Loucy (cell line): ENCODE measurements at regions not wholly inside any gene's neighbourhood (a gene's known extent, or its start where the extent isn't known, plus 50 kb on each side); places are given as distances from the start of the nearest gene placed in this dataset.

Experiments
- H2AFZ ChIP-seq: fragments of 200-600 bp; sonication (generic); 2 replicates; pipeline ENCODE4 v1.6.0; 2016; ENCODE audit warnings: antibody characterized with exemption, mild to moderate bottlenecking, low read length, moderate library complexity
- H3F3A ChIP-seq: fragments of 200-600 bp; 2 replicates; pipeline ENCODE4 v1.6.0; 2016; ENCODE audit warnings: antibody characterized with exemption, low read depth, mild to moderate bottlenecking
- H3K27me3 ChIP-seq: fragments of 200-600 bp; sonication (generic); 2 replicates; pipeline ENCODE4 v1.6.1; 2014; ENCODE audit warnings: low read length, mild to moderate bottlenecking; ENCODE audit not compliant: insufficient read depth, poor library complexity, severe bottlenecking
- H3K36me3 ChIP-seq: fragments of 200-600 bp; sonication (generic); 2 replicates; pipeline ENCODE4 v1.6.1; 2016; ENCODE audit warnings: low read length; ENCODE audit not compliant: insufficient read depth
- H3K4me1 ChIP-seq: fragments of 200-600 bp; sonication (generic); 2 replicates; pipeline ENCODE4 v1.5.1; 2014; ENCODE audit warnings: low read length, mild to moderate bottlenecking; ENCODE audit not compliant: insufficient read depth, poor library complexity, severe bottlenecking
- H3K4me2 ChIP-seq: fragments of 200-600 bp; sonication (generic); 2 replicates; pipeline ENCODE4 v1.6.0; 2014; ENCODE audit warnings: antibody characterized with exemption, low read length, low read depth, mild to moderate bottlenecking; ENCODE audit not compliant: poor library complexity, severe bottlenecking
- H3K4me3 ChIP-seq: fragments of 200-600 bp; sonication (generic); 2 replicates; pipeline ENCODE4 v1.5.1; 2014; ENCODE audit warnings: low read length, mild to moderate bottlenecking, mixed read lengths; ENCODE audit not compliant: poor library complexity, severe bottlenecking
- H3K79me2 ChIP-seq: fragments of 200-600 bp; sonication (generic); 2 replicates; pipeline ENCODE4 v1.6.1; 2014; ENCODE audit warnings: low read length; ENCODE audit not compliant: insufficient read depth
- H3K9ac ChIP-seq: fragments of 200-600 bp; sonication (generic); 2 replicates; pipeline ENCODE4 v1.6.0; 2014; ENCODE audit warnings: mild to moderate bottlenecking, low read depth, low read length, moderate library complexity; ENCODE audit not compliant: poor library complexity, severe bottlenecking
- H3K9me2 ChIP-seq: fragments of 200-600 bp; sonication (generic); replicated peaks from 2 replicates; pipeline ENCODE4 v1.6.1; 2016; ENCODE audit warnings: low read depth, low read length, mixed read lengths
- H3K9me3 ChIP-seq: fragments of 200-600 bp; sonication (generic); 2 replicates; pipeline ENCODE4 v1.6.1; 2014; ENCODE audit warnings: mild to moderate bottlenecking, antibody characterized with exemption, low read length, low read depth; ENCODE audit not compliant: insufficient read depth
- H4K20me1 ChIP-seq: fragments of 200-600 bp; sonication (generic); 2 replicates; pipeline ENCODE4 v1.6.0; 2014; ENCODE audit warnings: antibody characterized with exemption, low read length, mild to moderate bottlenecking; ENCODE audit not compliant: insufficient read depth, poor library complexity, severe bottlenecking
- EZH2phosphoT487 ChIP-seq: fragments of 200-600 bp; IDR thresholded peaks from 2 replicates; pipeline ENCODE4 v1.6.1; 2018; ENCODE audit warnings: antibody characterized with exemption, mild to moderate bottlenecking, moderate library complexity, borderline replicate concordance
- TF ChIP-seq, protein P1 (sequence below): fragments of 200-600 bp; sonication (generic); conservative IDR thresholded peaks from 2 replicates; pipeline ENCODE4 v1.5.1; 2014; ENCODE audit warnings: mild to moderate bottlenecking, antibody characterized with exemption, low read length

DNA sequence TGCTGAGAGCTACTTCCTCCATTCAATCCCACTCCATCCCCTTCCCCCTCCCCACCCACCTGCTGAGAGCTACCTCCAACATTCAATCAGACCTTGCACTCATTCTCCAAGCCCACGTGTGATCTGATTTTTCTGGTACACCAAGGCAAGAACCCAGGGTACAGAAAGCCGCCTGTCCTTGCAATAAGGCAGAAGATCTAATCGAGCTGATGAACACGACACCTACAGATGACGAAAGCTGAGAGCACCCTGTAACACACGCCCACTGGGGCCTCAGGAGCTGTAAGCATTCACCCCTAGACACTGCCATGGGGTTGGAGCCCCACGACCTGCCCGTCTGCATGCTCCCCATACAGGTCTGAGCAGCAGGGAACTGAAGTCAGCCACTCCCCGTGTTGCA is 58.3 kb downstream of the TRIML1 start:
- H3K4me3 ChIP-seq, result no peak overlapping the region
- H3K9ac ChIP-seq, result no peak overlapping the region
- H3K9me3 ChIP-seq, result no peaks in the 10 kb centered on the region; the same call in 1 of the 2 replicates
- no peaks in the 10 kb centered on the region for H3K4me1 ChIP-seq
- H3F3A ChIP-seq, result no peaks in the 10 kb centered on the region
- H3K4me2 ChIP-seq, result no peak overlapping the region
- H3K79me2 ChIP-seq, result no peaks in the 10 kb centered on the region
- no peaks in the 10 kb centered on the region for H3K36me3 ChIP-seq
- no peak for TF ChIP-seq EZH2phosphoT487
- TF ChIP-seq, protein P1, sequence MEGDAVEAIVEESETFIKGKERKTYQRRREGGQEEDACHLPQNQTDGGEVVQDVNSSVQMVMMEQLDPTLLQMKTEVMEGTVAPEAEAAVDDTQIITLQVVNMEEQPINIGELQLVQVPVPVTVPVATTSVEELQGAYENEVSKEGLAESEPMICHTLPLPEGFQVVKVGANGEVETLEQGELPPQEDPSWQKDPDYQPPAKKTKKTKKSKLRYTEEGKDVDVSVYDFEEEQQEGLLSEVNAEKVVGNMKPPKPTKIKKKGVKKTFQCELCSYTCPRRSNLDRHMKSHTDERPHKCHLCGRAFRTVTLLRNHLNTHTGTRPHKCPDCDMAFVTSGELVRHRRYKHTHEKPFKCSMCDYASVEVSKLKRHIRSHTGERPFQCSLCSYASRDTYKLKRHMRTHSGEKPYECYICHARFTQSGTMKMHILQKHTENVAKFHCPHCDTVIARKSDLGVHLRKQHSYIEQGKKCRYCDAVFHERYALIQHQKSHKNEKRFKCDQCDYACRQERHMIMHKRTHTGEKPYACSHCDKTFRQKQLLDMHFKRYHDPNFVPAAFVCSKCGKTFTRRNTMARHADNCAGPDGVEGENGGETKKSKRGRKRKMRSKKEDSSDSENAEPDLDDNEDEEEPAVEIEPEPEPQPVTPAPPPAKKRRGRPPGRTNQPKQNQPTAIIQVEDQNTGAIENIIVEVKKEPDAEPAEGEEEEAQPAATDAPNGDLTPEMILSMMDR, result no peak
- no peak overlapping the region for H2AFZ ChIP-seq
- H4K20me1 ChIP-seq, result no peaks in the 10 kb centered on the region
- H3K27me3 ChIP-seq, result no peaks in the 10 kb centered on the region
- no peaks in the 10 kb centered on the region for H3K9me2 ChIP-seq

DNA sequence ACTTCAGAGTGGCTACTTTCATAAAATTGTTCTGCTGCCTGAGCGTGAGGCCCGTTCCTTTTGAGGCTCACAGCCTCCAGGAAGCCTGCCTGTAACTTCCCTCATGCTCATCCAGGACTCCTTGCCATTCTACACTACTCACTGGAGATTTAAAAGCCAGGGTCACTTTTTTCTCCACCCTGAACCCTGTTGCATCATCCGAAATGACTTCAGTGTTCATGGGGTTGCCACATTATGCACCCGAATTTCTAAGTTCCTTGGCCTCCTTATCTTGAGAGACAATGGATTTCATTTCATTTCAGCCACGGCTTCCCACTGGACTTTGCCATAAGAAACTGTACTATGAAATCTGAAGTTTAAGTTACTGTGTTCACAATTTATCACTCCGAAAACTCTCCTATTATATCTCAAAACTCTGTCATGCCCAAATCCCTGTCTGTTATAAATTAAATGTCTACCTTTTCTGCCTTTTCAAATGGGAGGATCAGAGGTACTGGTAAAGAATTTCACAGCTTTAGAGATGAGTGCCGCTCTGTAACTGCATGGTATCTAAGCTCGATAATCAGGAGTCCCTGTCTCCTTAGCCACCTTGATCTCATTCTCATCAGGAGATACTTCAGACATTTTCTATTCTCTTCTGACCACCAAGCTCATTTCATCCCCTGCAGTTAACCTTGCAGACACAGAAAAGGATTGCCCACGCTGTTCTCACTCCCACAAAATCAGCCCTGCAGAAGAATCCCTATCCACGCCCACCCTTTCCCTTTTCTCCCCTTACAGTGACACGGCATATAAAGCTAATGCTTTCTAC is 59.9 kb downstream of the TRIML1 start:
- Histone ChIP-seq H3K36me3 (no peaks in the 10 kb centered on the region), H3K4me2 (no peak overlapping the region), H3K9me3 (no peaks in the 10 kb centered on the region; the same call in 1 of the 2 replicates), H3K4me3 (no peak overlapping the region), H2AFZ (no peak overlapping the region), H3K9me2 (no peaks in the 10 kb centered on the region), H4K20me1 (no peaks in the 10 kb centered on the region), H3K9ac (no peak overlapping the region), H3F3A (no peaks in the 10 kb centered on the region), H3K4me1 (no peaks in the 10 kb centered on the region), H3K27me3 (no peaks in the 10 kb centered on the region), H3K79me2 (no peaks in the 10 kb centered on the region)
- no peak for TF ChIP-seq EZH2phosphoT487
- TF ChIP-seq, protein P1, result no peak

DNA sequence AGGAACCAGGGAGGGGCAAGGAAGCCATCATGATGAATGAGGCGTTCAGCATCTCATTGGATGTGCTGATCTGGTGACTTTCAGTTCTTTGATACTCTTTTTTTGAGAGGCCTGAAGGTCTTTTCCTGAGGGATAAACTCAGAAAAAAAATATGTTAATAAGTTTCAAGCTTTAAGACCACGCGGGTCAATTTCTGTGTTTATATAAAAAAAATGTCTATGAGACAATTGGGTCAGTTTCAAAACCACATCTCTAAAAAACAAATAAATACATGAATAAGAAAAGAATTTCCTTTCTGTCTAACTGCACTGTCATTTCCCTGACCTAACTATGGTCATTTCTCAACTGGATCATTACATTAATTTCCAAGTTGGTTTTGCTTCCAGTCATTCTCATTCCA is 62.6 kb downstream of the TRIML1 start:
- no peak overlapping the region for H3K4me3 ChIP-seq
- no peaks in the 10 kb centered on the region for H3K36me3 ChIP-seq
- H3K9ac ChIP-seq, result no peak overlapping the region
- no peaks in the 10 kb centered on the region for H3K27me3 ChIP-seq
- no peaks in the 10 kb centered on the region for H3K4me1 ChIP-seq
- H3F3A ChIP-seq, result no peaks in the 10 kb centered on the region
- no peaks in the 10 kb centered on the region for H3K79me2 ChIP-seq
- H4K20me1 ChIP-seq, result no peaks in the 10 kb centered on the region
- H3K9me2 ChIP-seq, result no peaks in the 10 kb centered on the region
- H3K9me3 ChIP-seq, result no peaks in the 10 kb centered on the region
- no peak overlapping the region for H3K4me2 ChIP-seq
- H2AFZ ChIP-seq, result no peak overlapping the region
- TF ChIP-seq EZH2phosphoT487, result no peak
- TF ChIP-seq, protein P1, result no peak
